Effector CD4-positive, alpha-beta T cell (primary cell): ENCODE measurements at regions not wholly inside any gene's neighbourhood (a gene's known extent, or its start where the extent isn't known, plus 50 kb on each side); places are given as distances from the start of the nearest gene placed in this dataset.

Source experiments
- DNase-seq: peaks from one replicate; pipeline ENCODE4 v3.0.0-alpha.2; 2020

DNA sequence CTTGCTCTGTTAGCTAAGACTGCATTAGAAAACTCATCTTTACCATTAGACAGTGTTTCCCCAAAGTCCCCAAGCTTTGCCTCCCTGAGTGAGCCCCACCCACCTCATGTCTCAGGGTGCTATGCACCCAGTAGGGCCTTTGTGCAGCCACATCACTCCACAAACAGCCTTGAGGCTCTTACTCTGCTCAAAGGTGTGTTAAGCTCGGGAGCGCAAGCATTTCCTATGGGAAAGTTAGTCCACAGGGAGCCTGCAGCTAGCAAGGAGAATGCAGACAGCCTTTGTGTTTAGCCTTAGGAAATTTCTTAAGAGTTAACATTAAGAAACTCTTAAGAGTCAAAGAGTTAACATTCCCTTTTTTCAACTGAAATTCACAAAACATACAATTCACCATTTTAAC, 278.8 kb downstream of the AJAP1 start:
- no peak for DNase-seq

DNA sequence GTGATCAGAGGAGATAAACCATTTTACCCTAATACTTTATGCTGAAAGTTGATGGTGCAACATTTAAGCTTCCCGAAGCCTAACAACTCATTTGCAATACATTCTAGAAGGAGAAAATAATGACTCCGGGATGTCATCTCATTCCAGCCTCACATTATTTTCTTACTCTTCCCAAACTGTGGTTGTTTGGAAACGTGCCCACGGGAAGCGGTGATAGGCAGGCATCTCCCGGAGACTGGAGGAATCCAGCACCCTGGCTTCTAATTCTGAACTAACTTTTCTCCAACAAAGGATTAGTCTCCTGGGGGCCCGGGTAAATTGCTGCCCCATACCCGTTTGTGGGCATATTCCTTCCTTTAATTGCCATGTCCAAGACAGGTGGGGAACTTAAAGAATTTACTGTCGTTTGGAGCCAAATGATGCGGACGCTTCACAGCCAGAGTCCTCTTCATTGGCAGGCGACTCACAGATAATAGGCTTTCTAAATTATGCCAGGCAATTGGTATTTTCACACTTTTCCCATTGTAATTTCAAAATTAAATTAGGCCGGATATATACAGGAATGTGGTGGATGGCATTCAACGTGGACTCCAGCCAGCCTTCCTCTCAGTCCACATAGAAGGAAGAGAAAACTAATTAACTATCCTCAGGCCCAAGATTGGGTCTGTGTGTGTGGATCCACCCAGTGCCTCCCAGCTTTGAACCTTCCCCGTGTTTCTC, 278.1 kb downstream of the AJAP1 start:
- DNase-seq = no peak

DNA sequence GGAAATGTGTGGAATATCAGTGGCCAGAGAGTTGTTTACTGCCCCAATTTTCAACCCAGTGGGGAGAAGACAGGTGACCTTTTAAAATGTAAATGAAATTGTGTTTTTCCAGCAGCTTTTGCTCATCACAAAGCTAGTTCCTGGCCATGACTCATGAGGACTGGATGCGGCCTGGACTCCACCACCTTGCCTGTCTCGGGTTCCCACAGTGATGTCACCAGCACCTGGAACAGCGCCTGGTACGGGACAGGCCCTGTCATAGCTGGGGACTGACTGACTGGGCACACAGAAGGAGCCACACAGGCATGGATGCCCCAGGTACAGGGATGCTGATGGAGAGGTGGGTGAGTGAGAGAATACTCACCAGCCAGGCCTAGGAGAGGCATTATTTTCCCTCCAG, 277.1 kb downstream of the AJAP1 start:
- no peak for DNase-seq

DNA sequence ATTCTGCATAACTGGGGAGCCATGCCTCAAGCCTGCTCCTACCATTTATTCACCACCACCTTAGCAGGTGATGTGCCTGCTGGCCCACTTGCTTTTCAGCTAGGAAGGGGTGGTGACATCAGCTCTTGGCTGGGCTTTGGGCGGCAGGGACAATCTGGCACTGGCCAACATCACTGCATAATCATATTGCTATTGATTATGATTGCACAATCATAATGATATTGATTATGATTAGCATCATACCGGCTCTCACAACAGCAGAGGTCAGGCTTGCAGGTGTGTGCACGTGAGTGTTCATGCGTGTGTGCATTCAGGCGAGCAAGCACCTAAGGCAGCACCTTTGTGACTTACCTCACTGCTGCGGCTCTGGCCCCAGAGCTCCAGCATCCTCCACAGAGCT, 273.8 kb downstream of the AJAP1 start:
- DNase-seq = no peak

DNA sequence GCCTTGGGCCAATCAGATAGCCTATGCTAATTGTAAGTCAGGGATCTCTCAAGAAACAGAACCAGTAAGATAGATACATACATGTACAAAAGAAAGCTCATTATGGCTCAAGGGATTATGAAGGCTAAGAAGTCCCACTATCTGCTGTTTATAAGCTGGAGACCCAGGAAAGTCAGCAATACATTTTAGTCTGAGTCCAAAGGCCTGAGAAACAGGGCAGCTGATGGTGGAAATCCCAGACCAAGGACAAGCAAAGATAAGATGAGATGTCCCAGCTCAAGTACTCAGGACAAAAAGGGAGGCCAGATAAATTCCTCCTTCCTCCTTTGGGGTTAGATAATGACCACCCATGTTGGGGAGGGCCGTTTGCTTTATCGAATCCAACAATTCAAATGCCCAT, 269.9 kb downstream of the AJAP1 start:
- no peak for DNase-seq

DNA sequence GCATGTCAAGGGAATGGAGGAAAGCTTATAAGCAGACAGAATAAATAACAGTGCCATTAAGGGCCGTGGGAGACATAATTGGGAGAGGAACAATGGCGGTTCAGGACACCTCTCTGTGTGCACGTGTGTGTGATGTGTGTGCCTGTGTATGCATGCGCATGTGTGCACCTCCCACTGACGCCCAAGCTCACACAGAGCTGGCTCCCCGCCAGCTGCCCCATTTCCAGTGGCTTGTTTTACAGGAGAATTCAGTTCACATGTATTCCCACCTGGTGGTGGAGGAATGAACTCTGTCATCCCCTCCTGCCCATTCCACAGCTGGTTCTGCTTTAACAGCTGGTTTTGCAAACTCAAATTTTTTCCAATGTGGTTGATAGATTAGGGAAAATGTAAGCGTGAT, 262.2 kb downstream of the AJAP1 start:
- DNase-seq = no peak

DNA sequence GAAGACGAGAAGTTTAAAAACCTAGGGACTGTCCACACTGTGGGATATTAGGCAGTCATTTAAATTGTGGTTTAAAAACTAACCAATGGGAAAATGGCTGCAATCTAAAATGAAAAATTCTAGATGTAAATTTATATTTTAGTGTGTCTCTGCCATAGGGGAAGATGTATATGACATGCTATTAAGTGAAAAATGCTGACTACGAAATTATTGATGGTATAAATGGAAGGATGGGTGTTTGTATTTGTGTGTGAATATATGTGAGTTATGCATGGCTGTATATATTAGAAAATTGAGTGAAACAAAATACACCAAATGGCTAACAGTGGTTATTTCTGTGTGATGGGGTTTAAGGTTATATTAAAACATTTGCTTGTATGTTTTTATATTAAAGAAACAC, 260.7 kb downstream of the AJAP1 start:
- DNase-seq = no peak

DNA sequence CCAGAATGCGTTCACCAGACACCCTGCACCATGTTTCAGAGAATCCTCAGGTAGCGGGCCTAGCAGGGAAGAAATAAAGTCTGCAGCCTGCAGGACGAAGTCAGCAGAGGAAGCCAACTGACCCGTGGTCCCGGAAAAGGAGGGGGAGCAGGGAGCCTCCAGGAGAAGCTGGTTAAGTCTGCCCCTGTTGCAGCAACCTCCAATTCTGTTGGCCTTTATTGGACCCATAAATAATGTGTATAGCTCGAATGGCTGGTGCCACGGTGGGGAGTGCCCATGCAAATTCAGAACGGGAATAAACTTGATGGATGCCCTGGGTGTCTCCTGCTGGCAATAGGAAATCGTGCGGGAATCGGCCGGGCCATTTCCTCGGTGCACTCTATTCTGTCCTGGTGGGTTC, 254.1 kb downstream of the AJAP1 start:
- DNase-seq = no peak

DNA sequence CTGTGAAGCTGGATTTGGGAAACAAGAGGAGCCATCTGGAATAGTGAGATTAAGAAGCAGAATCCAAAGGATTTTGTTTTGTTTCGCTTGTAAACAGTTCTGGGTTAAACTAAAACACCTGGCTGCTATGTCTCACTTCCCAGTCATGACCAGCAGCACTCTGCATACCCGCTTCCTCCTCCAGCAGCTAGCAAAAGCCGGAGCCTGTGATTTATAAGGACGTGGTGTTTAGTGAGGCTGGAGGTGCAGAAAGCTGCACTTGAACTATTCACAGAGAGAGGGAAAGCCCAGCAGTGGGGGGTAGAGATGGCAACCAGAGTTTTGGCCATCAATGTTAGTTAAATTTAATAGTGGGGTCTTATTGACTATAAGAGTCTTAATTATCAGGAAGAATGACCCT, 240.2 kb downstream of the AJAP1 start:
- DNase-seq = no peak

DNA sequence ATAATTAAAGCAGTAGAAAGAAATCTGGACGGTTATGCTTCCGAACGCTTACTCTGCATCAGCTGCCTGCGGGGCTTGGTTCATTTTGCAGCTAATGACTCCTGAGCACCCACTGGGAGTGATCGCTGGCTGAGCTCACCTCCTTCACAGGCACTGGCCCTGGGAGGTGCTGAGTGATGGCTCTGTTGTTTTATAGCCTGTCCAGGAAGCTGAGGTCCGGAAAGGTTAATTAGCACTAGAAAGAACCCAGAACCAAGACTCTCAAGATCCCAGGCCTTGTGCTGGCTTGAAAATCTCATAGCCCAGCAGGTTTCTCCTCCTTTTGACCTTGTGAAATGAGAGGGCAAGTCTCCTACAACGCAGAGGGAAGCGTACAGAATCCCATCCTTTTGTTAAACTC, 226.2 kb downstream of the AJAP1 start:
- no peak for DNase-seq

DNA sequence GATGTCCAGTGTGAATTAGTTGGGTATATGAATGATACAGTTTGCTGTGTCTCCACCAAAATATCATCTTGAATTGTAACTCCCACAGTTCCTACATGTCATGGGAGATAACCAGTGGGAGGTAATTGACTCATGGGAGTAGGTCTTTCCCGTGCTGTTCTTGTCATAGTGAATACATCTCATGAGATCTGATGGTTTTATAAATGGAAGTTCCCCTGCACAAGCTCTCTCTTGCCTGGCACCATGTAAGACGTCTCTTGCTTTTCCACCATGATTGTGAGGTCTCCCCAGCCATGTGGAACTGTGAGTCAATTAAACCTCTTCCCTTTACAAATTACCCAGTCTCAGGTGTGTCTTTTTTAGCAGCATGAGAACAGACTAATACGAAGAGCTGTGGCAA, 223.0 kb downstream of the AJAP1 start:
- DNase-seq = no peak

DNA sequence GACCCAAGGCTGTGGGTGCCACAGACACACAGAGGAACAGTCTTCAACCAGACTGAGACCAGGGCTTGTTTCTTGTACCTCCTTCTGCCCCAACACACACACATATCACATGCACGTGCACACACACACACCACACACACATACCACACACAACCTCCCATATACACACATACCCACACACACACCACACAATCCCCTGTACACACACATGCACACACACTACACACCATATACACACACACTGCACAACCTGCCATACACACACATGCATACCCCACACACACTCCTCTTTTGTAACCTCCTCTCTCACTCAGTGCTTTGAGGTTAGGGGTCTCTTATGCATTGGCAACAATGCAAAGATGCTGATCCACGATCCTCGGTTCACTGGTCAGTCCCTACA, 217.0 kb downstream of the AJAP1 start:
- DNase-seq = no peak

DNA sequence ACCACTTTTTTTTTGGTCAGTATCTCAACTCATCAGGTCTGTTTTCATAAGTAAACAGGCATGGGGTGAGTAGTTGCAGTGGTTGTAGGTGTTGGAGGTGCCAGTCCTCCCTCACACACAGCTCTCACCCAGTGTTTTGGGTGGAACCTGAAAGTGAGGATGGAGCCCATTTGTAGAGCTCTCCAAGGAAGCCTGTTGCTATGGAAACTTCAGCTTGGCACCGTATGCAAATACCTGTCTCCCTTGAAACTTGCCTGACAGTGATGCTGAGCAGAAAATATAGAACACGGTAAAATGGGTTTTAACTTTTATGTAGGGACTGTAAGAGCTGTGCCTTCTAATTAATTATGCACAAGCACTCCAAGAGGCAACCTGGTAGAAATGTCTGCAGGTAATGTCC, 214.1 kb downstream of the AJAP1 start:
- DNase-seq = no peak

DNA sequence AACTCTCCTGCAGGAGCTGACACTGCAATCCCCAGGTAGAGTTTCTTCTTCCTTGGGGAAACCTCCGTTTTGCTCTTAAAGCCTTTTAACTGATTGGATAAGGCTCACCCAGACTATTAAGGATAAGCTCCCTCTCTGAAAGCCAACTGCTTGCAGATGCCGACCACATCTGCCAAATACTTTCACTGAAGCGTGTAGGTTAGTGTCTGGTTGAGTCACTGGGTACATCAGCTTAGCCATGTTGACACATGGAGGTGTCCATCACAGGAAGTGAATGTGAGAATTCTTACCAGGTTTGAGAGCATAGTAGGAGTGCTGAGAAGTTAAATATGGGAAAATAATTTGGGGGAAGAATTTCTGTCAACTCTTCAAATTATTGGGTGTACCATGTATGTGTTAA, 202.0 kb downstream of the AJAP1 start:
- DNase-seq = no peak

DNA sequence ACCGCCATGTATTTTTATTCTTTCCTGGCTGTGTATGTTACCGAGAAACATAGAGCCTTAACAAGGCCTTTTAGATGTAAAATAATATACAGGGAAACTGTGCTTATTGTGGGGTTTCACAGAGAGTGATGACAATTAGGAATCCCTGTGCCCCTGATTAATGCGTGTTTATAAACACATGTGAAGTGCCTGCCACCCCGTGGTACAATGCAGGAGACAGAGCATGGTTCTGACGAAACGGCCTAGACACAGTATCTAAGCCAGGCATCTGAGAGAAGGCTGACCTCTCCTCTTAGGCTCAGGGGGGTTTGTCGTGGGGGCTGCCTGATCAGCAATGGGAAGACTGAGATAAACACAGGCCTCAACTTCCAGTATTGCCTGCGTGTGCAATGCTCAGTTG, 200.0 kb downstream of the AJAP1 start:
- no peak for DNase-seq

DNA sequence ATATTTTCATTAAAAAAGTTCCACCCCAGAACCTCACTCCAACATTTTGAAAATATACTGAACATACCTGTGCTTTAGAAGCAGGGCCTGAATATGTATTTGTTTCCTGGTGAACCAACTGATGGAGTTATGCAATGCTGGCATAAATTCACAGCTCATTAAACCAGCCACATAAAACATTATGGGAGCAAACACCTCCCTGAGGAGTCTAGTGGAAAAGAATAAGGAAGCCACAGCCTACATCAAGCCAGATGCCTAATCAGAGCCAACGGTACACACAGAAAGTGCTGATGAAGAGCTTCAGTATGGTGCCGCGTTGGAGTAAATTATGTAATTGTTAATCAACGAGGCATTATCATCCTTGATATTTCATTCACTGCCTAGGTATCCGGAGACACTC, 199.5 kb downstream of the AJAP1 start:
- DNase-seq = no peak

DNA sequence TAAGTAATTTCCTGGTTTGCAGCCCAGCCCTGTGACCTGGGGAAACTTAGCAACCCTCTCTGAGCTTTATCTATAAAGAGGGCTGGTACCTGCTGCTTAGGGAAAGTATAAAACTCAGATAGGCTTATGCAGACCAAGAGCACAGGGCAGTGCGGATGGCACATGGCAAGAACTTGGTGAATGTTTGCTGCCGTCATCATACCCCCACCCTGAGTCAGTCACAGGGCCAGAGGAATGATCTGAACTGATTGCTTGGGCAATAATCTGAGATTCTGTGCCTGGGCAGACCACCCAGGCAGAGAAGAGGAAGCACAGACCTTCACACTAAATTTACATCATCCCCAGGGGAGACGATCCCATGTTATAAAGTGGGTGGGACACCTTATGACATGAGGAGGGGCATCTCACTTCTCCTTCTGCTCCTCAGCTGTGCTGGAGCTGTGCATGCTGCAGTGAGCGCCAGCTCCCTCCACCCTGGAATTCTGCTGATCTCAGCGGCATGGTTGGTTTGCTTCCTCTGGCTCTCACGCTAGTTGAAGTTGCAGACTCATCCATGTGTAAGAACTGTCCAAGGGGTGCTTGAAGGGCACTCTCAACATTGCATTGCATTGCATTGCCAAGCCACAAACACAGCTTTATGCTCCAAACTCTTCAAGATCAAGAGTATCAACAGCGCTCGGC, 197.1 kb downstream of the AJAP1 start:
- no peak for DNase-seq

DNA sequence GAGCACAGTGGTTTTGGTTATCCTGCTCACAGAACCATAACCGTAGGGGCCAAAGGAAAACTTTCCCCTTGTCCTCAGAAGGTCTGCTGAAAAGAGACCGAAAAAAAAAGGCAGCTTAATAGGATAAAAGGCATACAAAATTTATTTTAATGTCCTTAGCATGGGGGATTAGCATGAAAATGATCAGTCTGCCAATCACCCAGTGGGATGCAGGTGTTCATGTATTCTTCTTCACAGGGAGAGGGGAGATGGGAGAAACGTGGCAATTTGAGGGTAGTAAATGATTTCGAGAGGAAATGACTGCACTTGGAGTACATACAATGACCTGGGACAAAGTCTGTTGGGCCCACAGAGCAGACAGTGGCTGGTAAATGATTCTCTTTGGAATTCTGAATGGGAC, 194.0 kb downstream of the AJAP1 start:
- DNase-seq = no peak

DNA sequence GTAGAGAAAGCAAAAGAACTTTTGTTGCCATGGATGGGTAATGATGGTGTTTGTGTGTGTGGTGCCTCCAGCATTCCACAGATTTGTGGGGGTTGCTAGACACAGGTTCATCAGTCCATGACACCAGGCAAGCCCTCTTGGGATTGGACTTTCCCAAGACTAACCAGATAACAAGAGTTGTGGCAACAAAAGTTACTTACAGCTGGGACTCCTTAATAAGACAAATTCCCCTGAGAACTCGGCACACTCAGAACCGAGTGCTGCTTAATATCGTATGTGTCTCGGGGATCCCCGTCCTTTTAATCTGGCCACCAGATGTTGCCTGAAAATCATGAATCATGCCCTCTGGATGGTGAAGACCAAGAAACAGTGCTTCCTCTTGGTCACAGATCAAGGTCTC, 193.3 kb downstream of the AJAP1 start:
- no peak for DNase-seq
